GM19193 (cell line): ENCODE measurements at regions not wholly inside any gene's neighbourhood (a gene's known extent, or its start where the extent isn't known, plus 50 kb on each side); places are given as distances from the start of the nearest gene placed in this dataset.

Experiments used
- POLR2A ChIP-seq: IDR thresholded peaks from 4 replicates; pipeline ENCODE4 v1.6.1; 2011; ENCODE audit not compliant: insufficient read depth, insufficient read length; ENCODE audit errors: extremely low read depth

- no peak for TF ChIP-seq POLR2A
Observed at GRCh38 chr14:53380052-53380866, 227.1 kb upstream of the DDHD1 start.

GRCh38 chr14:53378142-53378541 lies 225.0 kb upstream of the DDHD1 start:
- TF ChIP-seq POLR2A: no peak

GRCh38 chr14:53376064-53376463 lies 222.9 kb upstream of the DDHD1 start:
- no peak for TF ChIP-seq POLR2A

GRCh38 chr14:53375599-53375998 lies 222.5 kb upstream of the DDHD1 start:
- TF ChIP-seq POLR2A: no peak

GRCh38 chr14:53368711-53369201 lies 215.6 kb upstream of the DDHD1 start:
- TF ChIP-seq POLR2A: no peak

GRCh38 chr14:53368066-53368465 lies 214.9 kb upstream of the DDHD1 start:
- TF ChIP-seq POLR2A: no peak

- no peak for TF ChIP-seq POLR2A
Observed at GRCh38 chr14:53367644-53368026, 214.5 kb upstream of the DDHD1 start.

- no peak for TF ChIP-seq POLR2A
Observed at GRCh38 chr14:53365486-53366130, 212.5 kb upstream of the DDHD1 start.

- no peak for TF ChIP-seq POLR2A
Observed at GRCh38 chr14:53360829-53361228, 207.7 kb upstream of the DDHD1 start.

GRCh38 chr14:53358166-53358565 lies 205.0 kb upstream of the DDHD1 start:
- no peak for TF ChIP-seq POLR2A

GRCh38 chr14:53356361-53357150 lies 203.4 kb upstream of the DDHD1 start:
- no peak for TF ChIP-seq POLR2A

- no peak for TF ChIP-seq POLR2A
Observed at GRCh38 chr14:53355581-53356112, 202.5 kb upstream of the DDHD1 start.

- TF ChIP-seq POLR2A: no peak
Observed at GRCh38 chr14:53354336-53354735, 201.2 kb upstream of the DDHD1 start.

- no peak for TF ChIP-seq POLR2A
Observed at GRCh38 chr14:53350866-53351265, 197.7 kb upstream of the DDHD1 start.

- no peak for TF ChIP-seq POLR2A
Observed at GRCh38 chr14:53350429-53350828, 197.3 kb upstream of the DDHD1 start.
